Heart left ventricle (tissue), 13 donors: ENCODE measurements at regions not wholly inside any gene's neighbourhood (a gene's known extent, or its start where the extent isn't known, plus 50 kb on each side); places are given as distances from the start of the nearest gene placed in this dataset.

ENCODE experiments used
- CTCF ChIP-seq, 12 donors: fragments of 200-600 bp; sonication (generic) in 4 of 12; IDR thresholded peaks; one replicate each; pipeline versions ENCODE4 v1.5.0 to v1.8.0; 2018 to 2022; ENCODE audit warnings: antibody characterized with exemption in 12 of 12, mild to moderate bottlenecking in 5 of 12
- POLR2A ChIP-seq, 2 donors: fragments of 450-650 bp; IDR thresholded peaks; one replicate each; pipeline ENCODE4 v1.6.1; 2017; ENCODE audit warnings: antibody characterized with exemption in 2 of 2, mild to moderate bottlenecking in 2 of 2, moderate library complexity in 2 of 2
- donor health status: ischemic (EF 13 %, LVEDD 7.1; RV severe dilation, severe dysfunction).
- donor health status: DM: no; HTN: yes; CAD: no.
- donor health status: DM: no; HTN: no; CAD: no.
- donor health status: ischemic (EF 25% LVEDD 6.9; RV normal size, moderate dysfunction).
- donor health status: ischemic (EF 25% LVEDD 5.7; RV mildly dilated, moderate dysfunction).
- donor health status: ischemic (EF 35%, LVEDD 5.7; RV mildly dilated, moderate dysfunction).
- donor health status: nonischemic (EF 11% LVEDD 7.7; RV severe dilation, severe dysfunction).
- donor health status: DM: yes; HTN: yes; CAD: no.
- donor health status: PGD.
- donor health status: ischemic (EF 29% LVEDD 5.4; RV normal size, mild dysfunction).
- donor health status: nonischemic (EF 23%, LVEDD 6.1; RV moderate dilation, normal function).

- TF ChIP-seq CTCF (IDR thresholded peaks at IDR 0.05), result no peak
- no peak for TF ChIP-seq POLR2A (IDR thresholded peaks at IDR 0.05)
Measured at GRCh38 chr1:218765753-218766152, 407.9 kb upstream of the LYPLAL1 start.
